ENCODE measurements at regions not wholly inside any gene's neighbourhood (a gene's known extent, or its start where the extent isn't known, plus 50 kb on each side); places are given as distances from the start of the nearest gene placed in this dataset.

- TF ChIP-seq CTCF (IDR thresholded peaks at IDR 0.05), result no peak
- no peak for TF ChIP-seq EP300 (IDR thresholded peaks at IDR 0.05)
- no peak for TF ChIP-seq POLR2A (IDR thresholded peaks at IDR 0.05; ENCODE audit: low read depth)
These were observed 64.4 kb upstream of the PLEKHG1 start for GRCh38 chr6:150535151-150535804.

Data from esophagus muscularis mucosa (tissue), 4 donors.